ENCODE measurements at regions not wholly inside any gene's neighbourhood (a gene's known extent, or its start where the extent isn't known, plus 50 kb on each side); places are given as distances from the start of the nearest gene placed in this dataset.

DNA sequence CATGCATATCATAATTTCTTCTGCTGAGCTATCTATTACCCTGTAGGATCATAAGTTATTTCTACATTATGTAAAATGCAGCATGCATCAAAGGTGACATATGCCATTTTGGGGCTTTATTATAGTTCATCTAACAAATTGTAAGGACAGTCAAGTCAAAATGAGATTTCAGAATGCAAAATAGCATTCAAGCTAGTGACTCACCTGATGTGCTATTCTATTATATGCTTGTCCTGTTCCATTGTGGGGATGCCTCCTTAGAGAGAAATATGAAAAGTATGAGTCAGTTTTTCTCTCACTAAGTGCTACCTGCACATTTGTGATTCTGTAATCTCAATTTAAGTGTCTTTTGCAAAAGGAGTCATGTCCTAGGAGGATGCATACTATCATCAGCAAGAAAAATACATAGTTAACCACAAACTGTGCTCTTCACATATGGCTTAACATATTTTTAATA lies 647.0 kb upstream of the PCDH10 start:
- H3K36me3 ChIP-seq, result no peaks in the 10 kb centered on the region
- no peak overlapping the region for H3K27ac ChIP-seq
- DNase-seq, result no peak
- TF ChIP-seq POLR2A (IDR thresholded peaks at IDR 0.05), result no peak
- TF ChIP-seq, protein P1, sequence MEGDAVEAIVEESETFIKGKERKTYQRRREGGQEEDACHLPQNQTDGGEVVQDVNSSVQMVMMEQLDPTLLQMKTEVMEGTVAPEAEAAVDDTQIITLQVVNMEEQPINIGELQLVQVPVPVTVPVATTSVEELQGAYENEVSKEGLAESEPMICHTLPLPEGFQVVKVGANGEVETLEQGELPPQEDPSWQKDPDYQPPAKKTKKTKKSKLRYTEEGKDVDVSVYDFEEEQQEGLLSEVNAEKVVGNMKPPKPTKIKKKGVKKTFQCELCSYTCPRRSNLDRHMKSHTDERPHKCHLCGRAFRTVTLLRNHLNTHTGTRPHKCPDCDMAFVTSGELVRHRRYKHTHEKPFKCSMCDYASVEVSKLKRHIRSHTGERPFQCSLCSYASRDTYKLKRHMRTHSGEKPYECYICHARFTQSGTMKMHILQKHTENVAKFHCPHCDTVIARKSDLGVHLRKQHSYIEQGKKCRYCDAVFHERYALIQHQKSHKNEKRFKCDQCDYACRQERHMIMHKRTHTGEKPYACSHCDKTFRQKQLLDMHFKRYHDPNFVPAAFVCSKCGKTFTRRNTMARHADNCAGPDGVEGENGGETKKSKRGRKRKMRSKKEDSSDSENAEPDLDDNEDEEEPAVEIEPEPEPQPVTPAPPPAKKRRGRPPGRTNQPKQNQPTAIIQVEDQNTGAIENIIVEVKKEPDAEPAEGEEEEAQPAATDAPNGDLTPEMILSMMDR (IDR thresholded peaks at IDR 0.05), result no peak
- H3K4me1 ChIP-seq, result no peaks in the 10 kb centered on the region
- H3K27me3 ChIP-seq, result no peaks in the 10 kb centered on the region
- no peak overlapping the region for H3K4me3 ChIP-seq
- H3K9me3 ChIP-seq, result no peaks in the 10 kb centered on the region

GRCh38 chr4:132504438-132504837 lies 644.7 kb upstream of the PCDH10 start:
- TF ChIP-seq, protein P1 (IDR thresholded peaks at IDR 0.05), result no peak
- no peak for TF ChIP-seq POLR2A (IDR thresholded peaks at IDR 0.05)
- Histone ChIP-seq H3K9me3 (no peaks in the 10 kb centered on the region), H3K27me3 (no peaks in the 10 kb centered on the region), H3K4me1 (no peaks in the 10 kb centered on the region), H3K4me3 (no peak overlapping the region), H3K36me3 (no peaks in the 10 kb centered on the region), H3K27ac (no peak overlapping the region)
- no peak for DNase-seq

- Histone ChIP-seq H3K27ac (no peak overlapping the region), H3K4me1 (no peaks in the 10 kb centered on the region), H3K36me3 (no peaks in the 10 kb centered on the region), H3K4me3 (no peak overlapping the region), H3K27me3 (no peaks in the 10 kb centered on the region), H3K9me3 (no peaks in the 10 kb centered on the region)
- TF ChIP-seq POLR2A (IDR thresholded peaks at IDR 0.05), result no peak
- TF ChIP-seq, protein P1 (IDR thresholded peaks at IDR 0.05), result no peak
- no peak for DNase-seq
Measured at GRCh38 chr4:132506568-132506967, 642.5 kb upstream of the PCDH10 start.

GRCh38 chr4:132513491-132513890 lies 635.6 kb upstream of the PCDH10 start:
- Histone ChIP-seq H3K4me1 (no peaks in the 10 kb centered on the region), H3K9me3 (no peaks in the 10 kb centered on the region), H3K27me3 (no peaks in the 10 kb centered on the region), H3K4me3 (no peak overlapping the region), H3K27ac (no peak overlapping the region), H3K36me3 (no peaks in the 10 kb centered on the region)
- no peak for DNase-seq
- TF ChIP-seq POLR2A (IDR thresholded peaks at IDR 0.05), result no peak
- TF ChIP-seq, protein P1 (IDR thresholded peaks at IDR 0.05), result no peak

DNA sequence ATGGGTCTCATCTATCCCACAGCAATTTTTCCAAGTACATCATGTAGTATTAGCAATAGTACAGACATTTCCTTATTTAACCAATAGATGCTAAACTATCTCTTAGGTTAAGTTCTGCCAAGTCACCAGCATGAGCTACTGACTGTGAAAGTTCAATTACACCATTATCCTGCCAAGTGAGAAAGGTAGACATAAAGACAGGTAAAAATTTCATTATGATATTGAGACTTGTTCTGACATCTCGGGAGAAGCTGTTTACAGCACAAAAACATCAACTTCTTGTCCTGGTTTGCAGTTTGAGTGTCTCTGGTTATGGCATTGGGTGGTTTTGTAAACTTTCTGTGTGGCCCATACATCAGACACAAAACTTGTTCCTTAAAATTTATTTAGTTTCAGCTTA lies 622.4 kb upstream of the PCDH10 start:
- no peak for DNase-seq
- Histone ChIP-seq H3K4me1 (no peaks in the 10 kb centered on the region), H3K4me3 (no peak overlapping the region), H3K36me3 (no peaks in the 10 kb centered on the region), H3K27me3 (no peaks in the 10 kb centered on the region), H3K27ac (no peak overlapping the region), H3K9me3 (no peaks in the 10 kb centered on the region)
- no peak for TF ChIP-seq POLR2A (IDR thresholded peaks at IDR 0.05)
- TF ChIP-seq, protein P1 (IDR thresholded peaks at IDR 0.05), result no peak

DNA sequence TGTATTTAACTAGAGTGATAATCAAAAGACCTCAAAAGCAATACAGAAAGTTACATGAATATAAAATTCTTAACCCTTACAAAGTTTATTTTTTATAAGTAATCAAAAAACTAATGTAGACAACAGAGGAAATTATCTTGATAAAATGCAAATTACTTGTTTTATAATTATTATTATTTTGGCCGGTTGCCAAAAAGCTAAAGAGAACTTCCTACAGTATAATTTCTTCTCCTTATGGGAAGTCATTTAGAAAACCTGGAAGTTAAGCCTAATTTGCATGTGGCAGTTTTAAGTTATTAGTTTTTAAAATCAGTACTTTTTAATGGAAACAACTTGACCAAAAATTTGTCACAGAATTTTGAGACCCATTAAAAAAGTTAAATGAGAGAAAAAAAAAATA lies 621.3 kb upstream of the PCDH10 start:
- no peak for DNase-seq
- H3K4me3 ChIP-seq, result no peak overlapping the region
- no peaks in the 10 kb centered on the region for H3K4me1 ChIP-seq
- no peak for TF ChIP-seq POLR2A (IDR thresholded peaks at IDR 0.05)
- TF ChIP-seq, protein P1 (IDR thresholded peaks at IDR 0.05), result no peak
- no peaks in the 10 kb centered on the region for H3K9me3 ChIP-seq
- no peak overlapping the region for H3K27ac ChIP-seq
- no peaks in the 10 kb centered on the region for H3K36me3 ChIP-seq
- no peaks in the 10 kb centered on the region for H3K27me3 ChIP-seq

Data from Peyer's patch (tissue), 4 donors.